Non-pigmented ciliary epithelial cell (primary cell): ENCODE measurements at regions not wholly inside any gene's neighbourhood (a gene's known extent, or its start where the extent isn't known, plus 50 kb on each side); places are given as distances from the start of the nearest gene placed in this dataset.

Source experiments
- DNase-seq: peaks from one replicate; pipeline ENCODE4 v3.0.0-alpha.2; 2010; ENCODE audit warnings: low read depth

DNA sequence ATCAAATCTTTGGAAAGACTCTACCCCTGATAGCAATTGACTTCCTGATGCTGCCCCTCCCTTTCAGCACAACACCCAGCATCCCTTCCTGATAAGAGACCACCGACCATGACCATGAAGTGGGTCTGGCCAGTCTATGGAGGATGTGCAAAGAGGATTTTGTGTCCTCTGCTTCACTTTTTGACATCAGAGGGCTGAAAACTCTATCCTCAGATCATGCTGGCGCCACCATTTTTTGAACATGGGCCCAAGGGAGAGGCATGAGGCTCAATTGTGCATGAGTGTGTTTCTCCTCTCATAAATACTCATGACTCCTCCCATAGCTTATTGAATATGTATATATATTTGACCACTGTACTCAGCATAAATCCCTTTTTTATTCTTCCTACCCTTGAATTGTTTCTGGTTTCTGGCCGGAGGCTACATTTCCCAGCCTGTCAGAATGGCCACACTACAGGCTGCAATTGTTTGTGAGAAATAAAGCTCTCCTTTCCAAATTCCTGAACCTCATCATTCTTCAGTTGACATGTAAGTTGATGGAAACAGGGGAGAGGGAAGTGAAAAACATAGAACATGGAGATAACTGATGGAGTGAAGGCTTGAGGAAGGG, 314.1 kb downstream of the MYCN start:
- DNase-seq: no peak

DNA sequence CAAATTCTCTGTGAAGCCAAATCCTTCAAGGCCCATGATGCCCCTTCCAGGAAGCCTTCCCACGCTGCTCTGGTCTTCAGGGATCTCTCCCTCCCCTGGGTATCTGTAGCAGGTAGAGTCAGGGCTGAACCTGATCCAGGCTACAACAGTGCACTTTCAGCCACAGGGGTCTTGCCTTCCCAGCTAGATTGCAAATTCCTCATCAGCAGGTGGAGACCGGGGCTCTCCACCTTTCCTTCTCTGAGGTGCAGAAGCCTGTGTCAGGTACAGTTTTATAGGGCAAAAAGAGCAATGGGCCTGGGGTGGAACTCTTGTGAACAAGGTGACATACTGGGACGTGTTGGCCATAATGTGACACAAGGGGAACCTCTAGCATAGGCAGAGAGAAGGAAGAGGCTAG, 312.9 kb downstream of the MYCN start:
- DNase-seq: no peak

- DNase-seq: no peak
Measured at GRCh38 chr2:16252891-16253290, 312.5 kb downstream of the MYCN start.

DNA sequence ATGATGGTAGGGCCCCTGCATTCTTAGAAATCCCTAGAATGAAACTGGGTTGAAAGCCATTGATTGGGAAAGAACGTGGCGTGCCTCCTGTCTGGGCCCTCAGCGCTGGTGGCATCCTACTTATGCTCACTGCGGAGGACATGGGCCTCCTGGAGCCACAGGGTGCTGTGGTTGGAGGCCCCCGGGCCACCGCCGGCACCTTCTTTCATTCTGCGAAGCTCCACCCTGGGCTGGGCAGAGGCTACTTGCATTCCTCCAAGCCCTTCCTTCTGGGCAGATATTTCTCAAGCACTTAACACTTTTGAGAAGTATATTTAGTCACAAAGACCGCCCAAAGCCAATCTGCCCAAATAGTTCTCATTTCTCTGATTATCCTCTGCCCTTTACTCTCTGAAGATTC, 311.9 kb downstream of the MYCN start:
- DNase-seq: no peak

GRCh38 chr2:16251511-16252225, 311.3 kb downstream of the MYCN start:
- DNase-seq: no peak

- no peak for DNase-seq
Measured at GRCh38 chr2:16250886-16251285, 310.5 kb downstream of the MYCN start.

- no peak for DNase-seq
Measured at GRCh38 chr2:16250466-16250865, 310.1 kb downstream of the MYCN start.

DNA sequence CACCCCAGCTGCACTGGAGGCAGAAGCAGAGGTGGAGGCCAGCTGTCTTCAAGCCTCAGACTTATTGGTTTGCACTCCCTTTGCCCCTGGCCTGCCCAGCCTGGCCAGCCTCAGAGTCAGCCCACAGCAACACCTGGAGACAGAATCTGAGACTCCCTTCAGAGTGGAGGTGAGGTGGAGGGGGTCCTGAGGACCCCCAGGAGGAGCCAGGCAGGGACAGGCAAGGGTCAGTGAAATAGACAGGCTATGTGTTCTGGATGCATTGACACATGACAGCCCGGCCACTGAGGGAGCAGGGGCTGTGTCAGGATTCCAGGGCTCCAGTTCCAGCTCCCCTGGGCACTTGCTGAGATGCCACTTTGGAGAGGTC, 309.7 kb downstream of the MYCN start:
- no peak for DNase-seq

DNA sequence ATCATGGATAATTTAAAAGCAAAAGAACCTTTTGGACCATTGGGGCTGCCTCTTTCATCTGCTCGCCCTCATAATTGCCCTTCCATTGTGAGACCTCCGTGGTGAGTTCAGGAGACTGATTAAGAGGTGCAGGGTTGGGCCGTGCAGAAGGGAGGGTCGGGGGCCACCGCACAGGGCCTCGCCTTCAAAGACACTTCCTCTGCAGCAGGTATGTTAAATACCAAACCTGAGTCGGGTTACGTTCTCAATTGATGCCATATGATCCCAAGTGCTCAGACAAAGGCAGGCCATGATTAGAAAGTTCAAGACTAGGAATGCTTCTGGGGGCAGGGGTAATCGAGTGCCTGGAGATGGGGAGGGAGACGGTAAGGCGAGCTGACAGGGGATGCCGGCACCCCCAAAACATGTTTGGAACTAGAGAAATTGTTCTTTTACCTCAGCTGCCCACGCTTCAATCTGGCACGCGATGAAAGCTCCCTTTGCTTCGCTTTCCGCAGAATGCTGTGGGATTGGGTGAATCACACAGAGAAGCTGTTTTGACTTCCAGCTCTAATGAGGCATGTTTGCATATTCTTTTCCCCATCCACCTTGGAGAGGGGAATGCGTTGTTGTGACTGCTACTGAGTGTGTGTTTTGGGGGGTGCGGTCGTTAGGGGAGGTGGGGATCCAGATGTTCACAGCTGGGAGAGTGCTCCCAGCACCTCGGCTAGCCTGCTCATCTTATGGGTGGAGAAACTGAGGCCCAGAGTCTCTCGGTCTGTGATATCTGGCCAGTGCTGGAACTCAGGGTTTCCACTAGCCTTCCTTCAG, 309.1 kb downstream of the MYCN start:
- no peak for DNase-seq

DNA sequence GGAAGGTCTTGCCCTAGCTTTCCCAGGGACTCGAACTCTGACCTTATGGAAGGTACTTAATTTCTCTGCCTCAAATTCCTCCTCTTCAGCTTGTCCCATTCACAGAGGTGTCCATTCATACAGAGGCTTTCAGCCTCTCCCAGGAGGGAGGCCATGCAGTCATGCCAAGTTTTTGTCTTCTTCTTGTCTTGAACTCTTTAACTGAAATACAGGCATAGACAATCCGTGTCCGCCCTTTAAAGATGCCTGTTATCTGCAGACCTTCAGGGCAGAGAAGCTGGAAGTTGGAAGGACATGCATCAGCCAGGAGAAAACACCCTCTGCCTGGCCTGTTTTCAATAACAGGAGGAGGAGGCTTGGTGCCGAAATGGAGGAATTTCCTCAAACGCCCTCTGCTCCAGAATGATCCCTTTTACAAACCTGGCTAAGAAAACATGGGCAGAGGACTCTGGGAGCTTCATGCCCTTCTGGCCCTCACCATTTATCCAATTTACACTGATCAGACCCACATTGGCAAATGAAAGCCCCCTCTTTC, 308.3 kb downstream of the MYCN start:
- DNase-seq: no peak

- no peak for DNase-seq
Measured at GRCh38 chr2:16247326-16248122, 307.2 kb downstream of the MYCN start.

- no peak for DNase-seq
Measured at GRCh38 chr2:16246911-16247310, 306.6 kb downstream of the MYCN start.

DNA sequence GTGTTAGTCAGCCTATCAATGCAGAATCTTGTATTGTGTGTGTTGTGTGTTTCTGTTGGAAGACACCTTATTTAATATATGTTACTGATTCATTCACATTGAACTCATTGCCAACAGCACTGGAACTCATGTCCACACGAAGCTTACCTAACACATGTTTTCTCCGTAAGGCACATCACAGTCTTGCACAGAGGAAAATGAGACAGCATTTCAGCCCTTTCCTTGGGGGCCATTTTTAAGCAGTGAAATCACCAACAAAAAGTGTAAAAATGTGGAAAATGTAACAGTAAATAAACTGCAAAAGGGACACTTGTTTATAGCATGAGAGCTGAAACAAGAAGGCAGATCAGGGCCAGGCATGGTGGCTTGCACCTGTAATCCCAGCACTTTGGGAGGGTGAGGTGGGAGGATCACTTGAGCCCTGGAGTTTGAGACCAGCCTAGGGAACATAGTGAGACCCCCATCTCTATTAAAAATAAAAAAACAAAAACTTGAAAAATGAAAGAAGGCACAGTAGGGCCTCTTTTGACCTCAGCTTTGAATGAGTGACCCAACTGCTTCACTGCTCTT, 306.0 kb downstream of the MYCN start:
- no peak for DNase-seq

DNA sequence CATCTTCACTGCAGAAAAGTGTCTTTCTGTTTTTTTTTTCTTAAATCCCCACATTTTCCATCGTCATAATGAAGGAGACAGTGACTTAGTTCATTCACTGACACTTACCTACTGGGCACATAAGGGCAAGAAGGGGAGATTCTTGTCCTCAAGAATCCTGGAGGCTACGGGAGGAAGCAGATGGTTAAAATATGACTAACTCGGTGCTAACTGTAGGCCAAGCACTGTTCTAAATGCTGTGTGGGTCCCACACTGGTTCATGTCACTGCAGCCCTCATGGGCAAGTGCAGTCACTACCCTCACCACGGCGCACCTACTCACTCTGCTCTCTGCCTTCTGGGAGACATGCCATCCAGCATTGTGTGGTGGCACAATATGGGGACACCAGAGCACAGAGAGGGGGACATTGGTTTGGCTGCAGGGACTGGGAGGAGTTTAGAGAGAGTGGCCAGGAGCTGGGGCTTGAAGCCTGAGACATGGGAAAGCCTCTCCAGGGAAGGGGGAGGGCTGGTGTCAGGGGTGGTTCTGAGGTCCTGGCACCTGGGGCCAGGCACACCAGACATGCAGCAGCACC, 305.2 kb downstream of the MYCN start:
- DNase-seq: no peak

- no peak for DNase-seq
Measured at GRCh38 chr2:16244966-16245320, 304.6 kb downstream of the MYCN start.

- no peak for DNase-seq
Measured at GRCh38 chr2:16244153-16244965, 304.0 kb downstream of the MYCN start.

DNA sequence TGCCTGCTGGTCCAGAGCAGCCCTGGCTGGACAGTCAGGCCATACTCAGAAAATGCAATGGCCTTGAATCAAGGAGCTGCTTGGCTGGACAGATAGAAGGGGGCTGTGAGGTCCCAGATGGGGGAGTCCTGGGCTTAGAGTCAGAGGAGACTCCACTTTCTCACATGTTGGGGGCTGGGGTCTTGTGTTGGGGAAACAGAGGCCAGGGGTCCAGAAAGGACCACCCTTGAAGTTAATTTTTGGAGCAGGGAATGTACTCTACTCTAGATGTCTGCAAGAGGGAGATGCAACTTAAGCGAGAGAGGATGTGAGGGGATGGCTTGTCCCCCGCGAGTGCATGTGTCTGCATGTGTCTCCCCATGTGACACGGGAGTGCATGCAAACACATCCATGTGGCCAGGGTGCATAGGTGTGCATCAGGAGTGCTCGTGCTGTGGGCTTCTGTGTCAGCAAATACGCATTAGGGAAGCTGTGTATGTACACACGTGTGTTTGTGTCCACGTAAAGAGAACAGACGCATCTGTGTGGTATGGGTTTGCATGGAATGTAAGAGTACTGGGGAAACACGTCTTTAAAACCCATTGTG, 303.2 kb downstream of the MYCN start:
- DNase-seq: no peak

DNA sequence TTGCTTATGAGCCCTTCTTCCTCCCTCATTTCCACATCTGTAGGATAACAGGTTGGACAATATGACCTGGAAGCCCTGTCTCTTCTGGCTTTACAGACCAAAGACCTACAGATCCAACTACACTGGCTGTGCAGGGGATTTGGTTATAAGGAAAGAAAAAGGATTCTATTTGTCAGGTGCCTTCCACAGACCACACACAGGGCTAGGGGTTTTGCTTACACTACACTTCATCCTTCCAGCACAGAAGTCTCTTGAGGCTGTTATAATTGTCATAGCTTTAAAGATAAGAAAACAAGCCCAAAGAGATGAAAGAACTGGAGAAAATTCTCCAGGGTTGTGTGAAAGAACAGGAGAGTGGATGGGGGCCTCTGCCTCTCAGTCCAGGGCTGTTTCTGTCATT, 302.6 kb downstream of the MYCN start:
- no peak for DNase-seq

DNA sequence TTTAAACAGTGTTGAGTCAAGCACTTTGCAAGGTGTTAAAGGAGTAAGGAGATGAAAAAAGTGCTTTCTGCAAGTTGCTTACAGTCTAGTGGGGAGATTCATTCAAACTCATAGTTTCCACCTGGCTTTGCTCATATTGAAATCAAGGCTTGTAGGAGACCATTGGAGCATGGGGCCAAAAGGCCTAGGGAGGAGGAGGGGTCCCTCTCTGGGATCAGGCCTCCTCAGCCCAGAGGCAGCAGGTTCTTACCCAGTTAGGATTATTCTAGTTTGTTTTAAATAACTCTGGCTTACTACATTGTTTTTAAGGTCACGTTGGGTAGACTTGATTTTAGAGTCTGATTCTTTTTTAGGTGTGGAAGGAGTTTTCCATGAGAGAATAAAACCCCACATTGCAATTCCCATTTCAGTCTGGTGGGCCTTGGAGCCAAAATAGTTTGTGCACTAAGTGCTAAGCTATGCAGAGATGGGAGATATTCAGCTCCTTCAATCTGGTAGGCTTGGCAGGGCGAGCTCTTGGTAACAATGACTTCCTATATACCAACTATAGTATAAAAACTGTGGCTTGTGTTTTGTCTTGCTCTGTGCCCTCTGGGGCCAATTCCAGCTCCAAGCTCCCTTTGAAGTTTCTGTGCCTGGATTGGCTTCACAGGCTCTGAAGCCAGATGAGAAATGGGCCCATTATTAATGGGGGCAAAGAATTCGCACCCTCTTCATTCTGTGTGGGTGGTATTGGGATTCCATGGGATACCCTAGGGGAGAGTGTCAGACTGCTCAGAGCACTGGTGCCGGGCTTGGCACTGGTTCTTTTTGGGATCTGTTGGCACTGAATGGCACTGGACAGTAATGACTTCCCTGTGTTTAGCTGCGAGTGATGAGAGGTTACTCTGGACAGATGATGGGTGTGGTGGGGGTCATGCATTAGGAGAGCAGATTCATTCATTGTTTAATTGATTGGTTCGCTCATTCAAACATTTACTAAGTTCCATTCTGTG, 301.1 kb downstream of the MYCN start:
- no peak for DNase-seq
